HepG2 (cell line): ENCODE measurements at regions not wholly inside any gene's neighbourhood (a gene's known extent, or its start where the extent isn't known, plus 50 kb on each side); places are given as distances from the start of the nearest gene placed in this dataset.

Experiments
- ARNT ChIP-seq: fragments of 450-650 bp; IDR thresholded peaks from 2 replicates; pipeline ENCODE4 v1.6.1; 2017
- EZH2 ChIP-seq: conservative IDR thresholded peaks from 2 replicates; pipeline ENCODE4 v1.6.1; 2012; ENCODE audit warnings: mild to moderate bottlenecking, low read depth, low read length, moderate library complexity
- JUN ChIP-seq: sonication (generic); formaldehyde crosslinking; IDR thresholded peaks from 2 replicates; pipeline ENCODE4 v1.4.0; 2020; ENCODE audit warnings: mild to moderate bottlenecking, missing genetic modification reagents
- MED13 ChIP-seq: sonication (generic); formaldehyde crosslinking; IDR thresholded peaks from 2 replicates; pipeline ENCODE4 v1.5.0; 2020; ENCODE audit warnings: missing genetic modification reagents
- NFAT5 ChIP-seq: sonication (generic); formaldehyde crosslinking; IDR thresholded peaks from 2 replicates; pipeline ENCODE4 v1.4.0; 2020; ENCODE audit warnings: missing genetic modification reagents
- NFYC ChIP-seq: IDR thresholded peaks from 2 replicates; pipeline ENCODE4 v1.6.1; 2016; ENCODE audit warnings: missing genetic modification reagents, missing compliant biosample characterization
- ONECUT2 ChIP-seq: sonication (generic); formaldehyde crosslinking; IDR thresholded peaks from 2 replicates; pipeline ENCODE4 v1.4.0; 2020; ENCODE audit warnings: missing genetic modification reagents
- PRPF4 ChIP-seq: fragments of 200-400 bp; formaldehyde crosslinking; IDR thresholded peaks from 2 replicates; pipeline ENCODE4 v1.6.1; 2016; ENCODE audit warnings: low read length, low read depth; ENCODE audit not compliant: poor library complexity, severe bottlenecking
- SYNCRIP ChIP-seq: fragments of 200-400 bp; formaldehyde crosslinking; IDR thresholded peaks from 2 replicates; pipeline ENCODE4 v1.6.1; 2018; ENCODE audit warnings: mild to moderate bottlenecking, low read depth, low read length; ENCODE audit not compliant: insufficient read depth
- TAF15 ChIP-seq: fragments of 200-400 bp; formaldehyde crosslinking; IDR thresholded peaks from one replicate; pipeline ENCODE4 v1.6.1; 2018; ENCODE audit warnings: mild to moderate bottlenecking, low read depth, low read length; ENCODE audit not compliant: poor library complexity, severe bottlenecking
- TGIF2 ChIP-seq: IDR thresholded peaks from 2 replicates; pipeline ENCODE4 v1.6.1; 2016; ENCODE audit warnings: control low read depth, missing compliant biosample characterization
- ZFP36L2 ChIP-seq: sonication (generic); formaldehyde crosslinking; IDR thresholded peaks from 2 replicates; pipeline ENCODE4 v1.4.0; 2020; ENCODE audit warnings: missing genetic modification reagents
- ZNF225 ChIP-seq: sonication (generic); formaldehyde crosslinking; IDR thresholded peaks from 2 replicates; pipeline ENCODE4 v1.4.0; 2020; ENCODE audit warnings: mild to moderate bottlenecking, missing genetic modification reagents
- ZNF564 ChIP-seq: sonication (generic); formaldehyde crosslinking; IDR thresholded peaks from 2 replicates; pipeline ENCODE4 v1.8.1; 2023; ENCODE audit warnings: mild to moderate bottlenecking, missing genetic modification reagents

DNA sequence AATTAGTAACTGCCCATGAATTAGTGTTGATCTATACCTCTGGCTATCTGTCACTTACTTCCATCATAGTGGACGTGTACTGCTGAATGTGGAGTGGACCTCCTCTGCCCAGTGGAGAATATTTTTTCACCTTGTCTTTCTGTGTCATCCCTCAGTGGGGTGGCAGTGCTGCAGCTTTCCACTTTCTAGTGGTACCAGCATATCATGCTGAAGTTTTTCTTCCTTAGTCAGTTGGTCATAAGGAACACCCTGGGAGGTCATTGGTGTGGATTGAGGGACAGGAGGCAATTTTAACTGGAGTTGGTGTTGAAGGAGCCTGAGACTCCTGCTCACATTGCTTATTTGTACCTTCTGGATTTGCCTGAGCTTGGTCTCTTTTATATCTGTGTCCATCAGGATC, 151.7 kb upstream of the ANKH start (continued):
- no peak for TF ChIP-seq NFAT5 (CRISPR knock-in tag)
- TF ChIP-seq TGIF2: no peak
- TF ChIP-seq SYNCRIP: no peak
- no peak for TF ChIP-seq ARNT
- TF ChIP-seq ZNF564 (CRISPR knock-in tag): no peak
- TF ChIP-seq MED13: no peak
- no peak for TF ChIP-seq JUN (CRISPR knock-in tag)
- TF ChIP-seq PRPF4: no peak
- TF ChIP-seq TAF15: no peak
- TF ChIP-seq ZNF225: no peak
- TF ChIP-seq ZFP36L2 (CRISPR knock-in tag): no peak
- no peak for TF ChIP-seq EZH2
- TF ChIP-seq NFYC (CRISPR knock-in tag): no peak
- no peak for TF ChIP-seq ONECUT2 (CRISPR knock-in tag)
- TF ChIP-seq, all 625 proteins: peak for 0
